Skin epidermis (tissue), 12 donors: ENCODE measurements at regions not wholly inside any gene's neighbourhood (a gene's known extent, or its start where the extent isn't known, plus 50 kb on each side); places are given as distances from the start of the nearest gene placed in this dataset.
"Not testable (repeated sequence)": the region's sequence is repeated elsewhere in the genome, so short reads cannot be mapped to it uniquely, and the experiment has no call there.

Source experiments
- H3K27ac ChIP-seq, 21 experiments: fragments of 200-600 bp; sonication (generic) in 11 of 21; one replicate each; pipeline ENCODE4 v1.5.0; 2020; ENCODE audit warnings: mild to moderate bottlenecking in 3 of 21, inconsistent platforms in 2 of 21, moderate library complexity in 2 of 21
- H3K4me3 ChIP-seq, 7 experiments: fragments of 200-600 bp; sonication (generic) in 2 of 7; one replicate each; pipeline ENCODE4 v1.5.0; 2020; ENCODE audit warnings: inconsistent platforms in 2 of 7, mild to moderate bottlenecking in 2 of 7, moderate library complexity in 1 of 7

GRCh38 chr17:83155128-83156121 lies 76.0 kb downstream of the METRNL start:
- Histone ChIP-seq H3K4me3 (no peak overlapping the region), H3K27ac (peak overlapping the region in 20 of 21 experiments; percentile 6 to 87 (median 71))

GRCh38 chr17:83156408-83156807 lies 77.0 kb downstream of the METRNL start:
- H3K27ac ChIP-seq: peak overlapping the region in 11 of 21 experiments; percentile 19 to 87 (median 51)
- H3K4me3 ChIP-seq: no peak overlapping the region

- peak overlapping the region in 1 of 21 experiments; percentile 58 for H3K27ac ChIP-seq
- no peak overlapping the region for H3K4me3 ChIP-seq
Measured at GRCh38 chr17:83159204-83160049, 80.0 kb downstream of the METRNL start.

GRCh38 chr17:83160443-83161297 lies 81.3 kb downstream of the METRNL start:
- H3K27ac ChIP-seq: peak overlapping the region in 11 of 21 experiments; percentile 16 to 86 (median 57)
- H3K4me3 ChIP-seq: no peak overlapping the region

- H3K27ac ChIP-seq: peak overlapping the region in 14 of 21 experiments; percentile 3 to 86 (median 63)
Measured at GRCh38 chr17:83161298-83162034, 82.1 kb downstream of the METRNL start.

GRCh38 chr17:83162035-83162745 lies 82.8 kb downstream of the METRNL start:
- Histone ChIP-seq H3K27ac (peak overlapping the region in 18 of 21 experiments; percentile 2 to 86 (median 60)), H3K4me3 (no peak overlapping the region)

More at GRCh38 chr17:83161298-83162034, 82.1 kb downstream of the METRNL start:
- H3K4me3 ChIP-seq: no peak overlapping the region

- Histone ChIP-seq H3K4me3 (no peak overlapping the region), H3K27ac (no peak overlapping the region)
Measured at GRCh38 chr17:83164490-83164889, 85.1 kb downstream of the METRNL start.

- H3K27ac ChIP-seq: no peak overlapping the region
- H3K4me3 ChIP-seq: no peak overlapping the region
Measured at GRCh38 chr17:83170571-83171260, 91.3 kb downstream of the METRNL start.

DNA sequence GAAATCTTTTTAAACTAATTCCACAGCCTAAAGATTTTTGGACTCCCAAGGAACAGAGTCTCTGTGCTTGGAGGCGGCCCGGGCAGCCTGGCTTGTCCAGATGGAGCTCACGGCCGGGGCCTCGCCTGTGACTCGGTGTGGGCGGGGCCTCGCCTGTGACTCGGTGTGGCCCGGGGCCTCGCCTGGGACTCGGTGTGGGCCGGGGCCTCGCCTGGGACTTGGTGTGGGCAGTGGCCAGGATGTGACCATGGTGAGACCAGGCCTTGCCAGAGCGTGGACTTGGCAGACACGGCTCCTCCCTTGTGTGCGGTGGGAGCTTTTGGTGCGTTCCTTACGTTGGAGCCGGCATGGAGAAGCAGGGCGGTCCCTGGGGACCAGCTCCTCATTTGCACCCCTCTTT lies 92.3 kb downstream of the METRNL start:
- peak overlapping the region in 4 of 21 experiments; percentile 7 to 68 (median 44) for H3K27ac ChIP-seq

GRCh38 chr17:83172099-83172498 lies 92.7 kb downstream of the METRNL start:
- H3K27ac ChIP-seq: peak overlapping the region in 4 of 21 experiments; percentile 7 to 68 (median 44)
- H3K4me3 ChIP-seq: not testable (repeated sequence)

More for the DNA sequence above, 92.3 kb downstream of the METRNL start:
- no peak overlapping the region for H3K4me3 ChIP-seq

DNA sequence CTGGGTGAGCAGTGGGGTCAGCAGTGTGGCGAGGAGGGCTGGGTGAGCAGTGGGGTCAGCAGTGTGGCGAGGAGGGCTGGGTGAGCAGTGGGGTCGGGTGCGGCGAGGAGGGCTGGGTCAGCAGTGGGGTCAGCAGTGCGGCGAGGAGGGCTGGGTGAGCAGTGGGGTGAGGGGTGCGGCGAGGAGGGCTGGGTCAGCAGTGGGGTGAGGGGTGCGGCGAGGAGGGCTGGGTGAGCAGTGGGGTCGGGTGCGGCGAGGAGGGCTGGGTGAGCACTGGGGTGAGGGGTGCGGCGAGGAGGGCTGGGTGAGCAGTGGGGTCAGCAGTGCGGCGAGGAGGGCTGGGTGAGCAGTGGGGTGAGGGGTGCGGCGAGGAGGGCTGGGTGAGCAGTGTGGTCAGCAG lies 93.2 kb downstream of the METRNL start:
- H3K27ac ChIP-seq, H3K4me3 ChIP-seq: not testable (repeated sequence)

DNA sequence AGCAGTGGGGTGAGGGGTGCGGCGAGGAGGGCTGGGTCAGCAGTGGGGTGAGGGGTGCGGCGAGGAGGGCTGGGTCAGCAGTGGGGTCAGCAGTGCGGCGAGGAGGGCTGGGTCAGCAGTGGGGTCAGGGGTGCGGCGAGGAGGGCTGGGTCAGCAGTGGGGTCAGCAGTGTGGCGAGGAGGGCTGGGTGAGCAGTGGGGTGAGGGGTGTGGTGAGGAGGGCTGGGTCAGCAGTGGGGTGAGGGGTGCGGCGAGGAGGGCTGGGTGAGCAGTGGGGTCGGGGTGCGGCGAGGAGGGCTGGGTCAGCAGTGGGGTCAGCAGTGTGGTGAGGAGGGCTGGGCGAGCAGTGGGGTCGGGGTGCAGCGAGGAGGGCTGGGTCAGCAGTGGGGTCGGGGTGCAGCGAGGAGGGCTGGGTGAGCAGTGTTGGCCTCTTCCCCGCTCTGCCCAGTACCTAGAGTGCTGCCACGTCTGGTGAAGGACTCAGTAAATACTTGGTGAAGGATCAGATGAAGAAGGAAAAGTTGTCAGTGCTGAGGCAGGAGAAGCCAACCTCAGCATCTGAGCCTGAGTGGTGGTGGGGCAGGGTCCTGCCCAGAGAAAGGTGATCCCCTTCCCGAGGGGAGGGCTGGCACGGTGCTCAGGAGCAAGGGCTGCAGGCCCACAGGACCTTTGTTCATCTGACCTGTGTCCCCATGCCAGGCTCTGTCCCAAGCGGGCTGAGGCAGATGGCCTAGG lies 93.9 kb downstream of the METRNL start:
- peak overlapping the region in 3 of 21 experiments; percentile 20 to 54 (median 35) for H3K27ac ChIP-seq
- H3K4me3 ChIP-seq: not testable (repeated sequence)

DNA sequence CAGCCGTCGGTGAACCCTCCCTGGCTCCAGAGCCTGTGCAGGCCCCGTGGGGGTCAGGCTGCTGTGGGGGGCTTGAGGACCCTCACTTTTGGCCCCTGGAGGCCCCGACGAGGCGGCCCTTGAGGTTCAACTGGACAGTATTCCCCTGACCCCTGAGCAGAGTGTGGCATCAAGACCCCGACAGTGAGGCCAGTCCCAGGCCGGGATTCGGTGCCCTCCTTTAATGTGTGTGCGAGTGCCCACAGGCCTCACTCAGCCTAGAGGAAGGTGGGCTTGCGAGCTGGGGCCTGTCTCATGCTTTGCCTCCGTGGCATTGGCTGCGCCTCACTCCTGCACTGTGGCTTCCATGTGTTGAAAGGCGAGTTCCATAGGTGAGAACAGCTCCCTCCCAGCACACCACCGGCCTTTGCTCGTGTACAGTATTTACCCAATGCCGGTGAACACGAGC lies 94.5 kb downstream of the METRNL start:
- H3K4me3 ChIP-seq: no peak overlapping the region

DNA sequence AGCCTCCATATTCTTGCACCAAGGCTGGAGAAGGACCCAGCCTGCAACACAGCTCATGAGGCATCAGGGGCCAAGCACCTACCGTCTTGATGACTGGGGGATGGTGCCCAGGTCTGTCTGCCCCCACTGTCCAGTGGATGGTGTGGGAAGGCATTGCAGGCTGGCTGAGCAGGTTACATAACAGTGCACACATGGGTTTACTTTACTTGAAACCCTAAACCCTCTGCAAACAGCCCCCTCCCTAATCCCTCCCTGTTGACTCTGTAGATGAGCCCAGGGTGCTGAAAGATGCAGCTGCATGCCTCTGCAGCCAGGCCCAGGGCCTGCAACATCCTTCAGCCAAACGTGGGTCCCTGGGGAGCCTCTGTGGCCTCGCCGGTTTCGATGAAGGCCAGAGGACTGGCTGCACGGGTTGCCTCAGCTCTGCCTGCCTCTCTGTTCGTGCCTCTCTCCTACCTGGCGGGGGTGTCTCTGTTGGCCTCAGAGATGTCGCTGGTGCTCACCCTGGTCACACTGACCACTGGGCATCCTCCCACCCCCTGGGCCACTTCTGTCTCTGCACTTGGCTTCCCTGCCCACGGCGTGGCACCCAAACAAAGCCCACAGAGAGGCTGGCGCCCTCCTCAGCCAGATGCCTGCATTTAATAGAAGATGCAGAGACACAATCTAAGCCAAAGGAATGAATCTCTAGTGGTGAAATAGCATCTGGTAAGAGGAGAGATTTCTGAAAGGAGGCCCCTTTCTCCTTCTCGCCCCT lies 95.1 kb downstream of the METRNL start:
- H3K4me3 ChIP-seq: no peak overlapping the region

More for the DNA sequence above, 94.5 kb downstream of the METRNL start:
- H3K27ac ChIP-seq: peak overlapping the region in 3 of 21 experiments; percentile 20 to 54 (median 35)

DNA sequence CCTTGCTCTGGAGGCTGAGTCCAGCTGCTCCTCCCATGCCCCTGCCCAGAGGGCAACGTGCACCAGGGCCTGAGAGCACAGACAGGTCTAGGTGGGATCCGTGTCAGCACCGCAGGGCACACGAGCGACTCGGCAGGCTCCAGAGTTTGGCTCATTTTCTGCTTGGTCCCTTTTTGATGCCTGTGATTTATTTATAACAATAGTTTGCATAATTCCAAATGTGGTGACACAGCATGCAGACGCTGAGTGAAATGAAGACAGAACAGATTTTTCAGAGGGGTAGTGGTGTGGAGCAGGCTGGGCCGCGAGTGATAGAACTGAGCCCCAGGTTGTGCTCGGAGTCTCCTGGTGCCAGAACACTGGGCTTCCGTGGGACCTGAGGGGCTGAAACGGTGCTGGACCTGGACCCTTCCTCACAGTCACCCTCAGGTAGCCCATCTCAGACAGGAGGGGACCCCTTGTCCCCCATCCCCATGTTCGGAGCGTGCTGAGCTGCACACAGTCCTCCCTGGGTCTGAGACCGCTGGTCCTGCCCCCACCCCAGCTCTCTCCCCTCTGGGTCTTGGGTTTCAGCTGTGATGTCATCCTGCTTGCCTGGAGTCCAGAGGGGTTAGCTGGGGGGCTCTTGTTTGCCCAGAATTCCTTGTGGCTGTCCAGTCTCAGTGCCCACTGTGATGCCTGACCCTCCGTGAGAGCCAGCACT lies 95.9 kb downstream of the METRNL start:
- peak overlapping the region in 9 of 21 experiments; percentile 18 to 79 (median 37) for H3K27ac ChIP-seq
- H3K4me3 ChIP-seq: no peak overlapping the region

More for the DNA sequence above, 95.1 kb downstream of the METRNL start:
- H3K27ac ChIP-seq: peak overlapping the region in 6 of 21 experiments; percentile 1 to 79 (median 30)
